ENCODE measurements at regions not wholly inside any gene's neighbourhood (a gene's known extent, or its start where the extent isn't known, plus 50 kb on each side); places are given as distances from the start of the nearest gene placed in this dataset.
"Not testable (repeated sequence)": the region's sequence is repeated elsewhere in the genome, so short reads cannot be mapped to it uniquely, and the experiment has no call there.

GRCh38 chr2:89160306-89160705 lies 468.8 kb downstream of the RPIA start:
- not testable (repeated sequence) for DNase-seq

GRCh38 chr2:89161626-89162025 lies 470.2 kb downstream of the RPIA start:
- not testable (repeated sequence) for DNase-seq

GRCh38 chr2:89170506-89171173 lies 479.2 kb downstream of the RPIA start:
- DNase-seq: not testable (repeated sequence)

- DNase-seq: not testable (repeated sequence)
These were observed 479.7 kb downstream of the RPIA start for GRCh38 chr2:89171174-89171519.

- not testable (repeated sequence) for DNase-seq
These were observed 485.5 kb downstream of the RPIA start for GRCh38 chr2:89177004-89177403.

- not testable (repeated sequence) for DNase-seq
These were observed 490.7 kb downstream of the RPIA start for GRCh38 chr2:89182221-89182620.

GRCh38 chr2:89184746-89185145 lies 493.3 kb downstream of the RPIA start:
- DNase-seq: not testable (repeated sequence)

- not testable (repeated sequence) for DNase-seq
These were observed 504.3 kb downstream of the RPIA start for GRCh38 chr2:89195636-89196251.

- not testable (repeated sequence) for DNase-seq
These were observed 505.2 kb downstream of the RPIA start for GRCh38 chr2:89196719-89197118.

- DNase-seq: not testable (repeated sequence)
These were observed 506.6 kb downstream of the RPIA start for GRCh38 chr2:89198026-89198425.

GRCh38 chr2:89199453-89200246 lies 508.2 kb downstream of the RPIA start:
- not testable (repeated sequence) for DNase-seq

GRCh38 chr2:89200247-89200527 lies 508.7 kb downstream of the RPIA start:
- not testable (repeated sequence) for DNase-seq

GRCh38 chr2:89202518-89202917 lies 511.0 kb downstream of the RPIA start:
- not testable (repeated sequence) for DNase-seq

- peak; percentile 0 for DNase-seq
These were observed 513.7 kb downstream of the RPIA start for GRCh38 chr2:89205153-89205552.

GRCh38 chr2:89208144-89208932 lies 516.9 kb downstream of the RPIA start:
- not testable (repeated sequence) for DNase-seq

GRCh38 chr2:89213151-89213550 lies 521.7 kb downstream of the RPIA start:
- not testable (repeated sequence) for DNase-seq

- DNase-seq: not testable (repeated sequence)
These were observed 522.3 kb downstream of the RPIA start for GRCh38 chr2:89213811-89214210.

- not testable (repeated sequence) for DNase-seq
These were observed 530.0 kb downstream of the RPIA start for GRCh38 chr2:89221474-89221873.

GRCh38 chr2:89222063-89222732 lies 530.7 kb downstream of the RPIA start:
- DNase-seq: not testable (repeated sequence)

- not testable (repeated sequence) for DNase-seq
These were observed 533.3 kb downstream of the RPIA start for GRCh38 chr2:89224803-89225202.

- DNase-seq: not testable (repeated sequence)
These were observed 538.5 kb downstream of the RPIA start for GRCh38 chr2:89229979-89230378.

GRCh38 chr2:89231241-89231640 lies 539.8 kb downstream of the RPIA start:
- not testable (repeated sequence) for DNase-seq

Data from NCI-H748 treated with DMSO at 0.1 percent for 48 hours (cell line).